PFSK-1 (cell line): ENCODE measurements at regions not wholly inside any gene's neighbourhood (a gene's known extent, or its start where the extent isn't known, plus 50 kb on each side); places are given as distances from the start of the nearest gene placed in this dataset.

Source experiments
- FOXP2 ChIP-seq: optimal IDR thresholded peaks from 2 replicates; pipeline ENCODE3; 2011; ENCODE audit warnings: borderline replicate concordance, control low read depth, inconsistent platforms; ENCODE audit not compliant: insufficient read depth; ENCODE audit errors: extremely low read length, extremely low read depth
- POLR2AphosphoS5 ChIP-seq: IDR thresholded peaks from 2 replicates; pipeline ENCODE4 v1.6.1; 2012; ENCODE audit warnings: low read depth, mild to moderate bottlenecking, control low read depth, low read length, moderate library complexity
- REST ChIP-seq, 2 experiments: IDR thresholded peaks; 2 replicates each; pipeline versions ENCODE4 v1.6.1 to v1.8.0; 2011 to 2012; ENCODE audit warnings: low read depth in 2 of 2, low read length in 2 of 2, control low read depth in 1 of 2, inconsistent platforms in 1 of 2, mild to moderate bottlenecking in 1 of 2, moderate library complexity in 1 of 2; ENCODE audit not compliant: insufficient read depth in 1 of 2

- no peak for TF ChIP-seq POLR2AphosphoS5
- no peak for TF ChIP-seq REST (IDR thresholded peaks at IDR 0.05; ENCODE audit: insufficient read depth in 1 of 2, low read depth in 2 of 2, low read length in 2 of 2)
- TF ChIP-seq FOXP2, result no peak
Measured at GRCh38 chr21:27426196-27426595, 459.3 kb upstream of the ADAMTS5 start.
